ENCODE measurements at regions not wholly inside any gene's neighbourhood (a gene's known extent, or its start where the extent isn't known, plus 50 kb on each side); places are given as distances from the start of the nearest gene placed in this dataset.

- Histone ChIP-seq H3K9ac (ENCODE audit: low read depth in 1 of 2, low read length in 2 of 2) (no peak overlapping the region), H3K9me3 (ENCODE audit: control insufficient read depth in 4 of 4, low read length in 3 of 4) (peaks cover 0 to 2% (median 0%) of the 10 kb centered on the region in 4 donors), H3K4me1 (ENCODE audit: control insufficient read depth in 4 of 4, insufficient read depth in 4 of 4, low read length in 3 of 4) (no peaks in the 10 kb centered on the region), H3K27me3 (ENCODE audit: control insufficient read depth in 4 of 4, insufficient read depth in 4 of 4, low read length in 3 of 4) (peaks cover 0 to 2% (median 0%) of the 10 kb centered on the region in 4 donors), H3K36me3 (ENCODE audit: control insufficient read depth in 4 of 4, insufficient read depth in 3 of 4, low read depth in 1 of 4, low read length in 3 of 4) (no peaks in the 10 kb centered on the region), H3K4me3 (ENCODE audit: low read depth in 1 of 3, low read length in 3 of 3) (no peak overlapping the region), H3K27ac (ENCODE audit: low read depth in 1 of 2, low read length in 2 of 2) (no peak overlapping the region)
- WGBS: 27% methylated on average over 1 of the region's 1 CpG
- TF ChIP-seq FOXA2 (IDR thresholded peaks at IDR 0.05) (no peak), EGR1 (IDR thresholded peaks at IDR 0.05; ENCODE audit: low read depth in 2 of 2) (no peak), NR2F2 (IDR thresholded peaks at IDR 0.05) (no peak), HNF4G (IDR thresholded peaks at IDR 0.05) (no peak), RXRA (IDR thresholded peaks at IDR 0.05) (no peak), MAX (IDR thresholded peaks at IDR 0.05) (no peak), GABPA (IDR thresholded peaks at IDR 0.05 in 1 of 2, conservative IDR thresholded peaks at IDR 0.05 in 1 of 2) (no peak), SP1 (IDR thresholded peaks at IDR 0.05) (no peak), JUND (IDR thresholded peaks at IDR 0.05) (no peak), HNF4A (conservative IDR thresholded peaks at IDR 0.05) (no peak), FOXA1 (IDR thresholded peaks at IDR 0.05) (no peak), TAF1 (conservative IDR thresholded peaks at IDR 0.05) (no peak)
- no peak for DNase-seq (ENCODE audit: low spot score)
Observed at GRCh38 chr1:187129132-187129531, 300.4 kb downstream of the PLA2G4A start.

- no peaks in the 10 kb centered on the region for H3K27me3 ChIP-seq (ENCODE audit: control insufficient read depth in 4 of 4, insufficient read depth in 4 of 4, low read length in 3 of 4)
- no peak overlapping the region for H3K9ac ChIP-seq (ENCODE audit: low read depth in 1 of 2, low read length in 2 of 2)
- H3K36me3 ChIP-seq (ENCODE audit: control insufficient read depth in 4 of 4, insufficient read depth in 3 of 4, low read depth in 1 of 4, low read length in 3 of 4): no peaks in the 10 kb centered on the region
- TF ChIP-seq NR2F2 (IDR thresholded peaks at IDR 0.05): no peak
- TF ChIP-seq ZBTB33 (IDR thresholded peaks at IDR 0.05): no peak
- no peak for TF ChIP-seq REST (IDR thresholded peaks at IDR 0.05)
- no peak for TF ChIP-seq EGR1 (IDR thresholded peaks at IDR 0.05; ENCODE audit: low read depth in 2 of 2)
- no peak for TF ChIP-seq MAX (IDR thresholded peaks at IDR 0.05)
- TF ChIP-seq CTCF (IDR thresholded peaks at IDR 0.05; ENCODE audit: low read depth, low read length, missing input control): no peak
- TF ChIP-seq JUND (IDR thresholded peaks at IDR 0.05): no peak
- no peak for TF ChIP-seq GABPA (IDR thresholded peaks at IDR 0.05 in 1 of 2, conservative IDR thresholded peaks at IDR 0.05 in 1 of 2)
- no peak for TF ChIP-seq FOXA2 (IDR thresholded peaks at IDR 0.05)
- TF ChIP-seq YY1 (IDR thresholded peaks at IDR 0.05): no peak
- TF ChIP-seq HNF4A (conservative IDR thresholded peaks at IDR 0.05): no peak
- TF ChIP-seq FOXA1 (IDR thresholded peaks at IDR 0.05): no peak
- no peak for TF ChIP-seq RAD21 (IDR thresholded peaks at IDR 0.05)
- TF ChIP-seq ATF3 (IDR thresholded peaks at IDR 0.05): no peak
- no peak for TF ChIP-seq HNF4G (IDR thresholded peaks at IDR 0.05)
- no peak for TF ChIP-seq RXRA (IDR thresholded peaks at IDR 0.05)
- no peak for TF ChIP-seq TAF1 (conservative IDR thresholded peaks at IDR 0.05)
- H3K27ac ChIP-seq (ENCODE audit: low read depth in 1 of 2, low read length in 2 of 2): no peak overlapping the region
- no peaks in the 10 kb centered on the region for H3K4me1 ChIP-seq (ENCODE audit: control insufficient read depth in 4 of 4, insufficient read depth in 4 of 4, low read length in 3 of 4)
- no peak overlapping the region for H3K4me3 ChIP-seq (ENCODE audit: low read depth in 1 of 3, low read length in 3 of 3)
- no peak for DNase-seq (ENCODE audit: low spot score)
- H3K9me3 ChIP-seq (ENCODE audit: control insufficient read depth in 4 of 4, low read length in 3 of 4): no peaks in the 10 kb centered on the region
Observed at GRCh38 chr1:187143783-187144182, 315.0 kb downstream of the PLA2G4A start.

Data from liver (tissue), 8 donors.